HG03196 (cell line): ENCODE measurements at regions not wholly inside any gene's neighbourhood (a gene's known extent, or its start where the extent isn't known, plus 50 kb on each side); places are given as distances from the start of the nearest gene placed in this dataset.

ENCODE experiments used
- ATAC-seq: cut with Tn5 transposase; IDR thresholded peaks from one replicate; pipeline ENCODE4 v1.9.1; 2021; ENCODE audit not compliant: unreplicated experiment

- no peak for ATAC-seq
Observed at GRCh38 chr20:40457404-40457803, 231.6 kb downstream of the MAFB start.

GRCh38 chr20:40452758-40453157, 236.3 kb downstream of the MAFB start:
- no peak for ATAC-seq

DNA sequence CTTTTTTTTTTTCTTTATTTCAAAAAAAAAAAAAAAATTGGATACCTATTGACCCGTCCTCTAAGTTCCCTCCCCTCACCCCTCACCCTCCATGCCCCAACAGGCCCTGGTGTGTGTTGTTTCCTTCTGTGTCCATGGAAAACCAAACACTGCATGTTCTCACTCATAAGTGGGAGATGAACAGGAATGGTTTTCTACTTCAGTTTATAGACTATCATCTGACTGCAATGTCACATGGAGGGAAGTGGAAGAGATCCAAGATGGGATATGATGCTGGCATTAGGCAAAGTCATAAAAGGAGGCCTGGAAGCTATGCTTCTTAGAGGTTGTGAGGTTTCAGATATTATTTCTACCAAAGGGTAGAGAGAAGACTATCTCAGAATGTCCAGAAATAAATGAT, 237.5 kb downstream of the MAFB start:
- ATAC-seq, result no peak

DNA sequence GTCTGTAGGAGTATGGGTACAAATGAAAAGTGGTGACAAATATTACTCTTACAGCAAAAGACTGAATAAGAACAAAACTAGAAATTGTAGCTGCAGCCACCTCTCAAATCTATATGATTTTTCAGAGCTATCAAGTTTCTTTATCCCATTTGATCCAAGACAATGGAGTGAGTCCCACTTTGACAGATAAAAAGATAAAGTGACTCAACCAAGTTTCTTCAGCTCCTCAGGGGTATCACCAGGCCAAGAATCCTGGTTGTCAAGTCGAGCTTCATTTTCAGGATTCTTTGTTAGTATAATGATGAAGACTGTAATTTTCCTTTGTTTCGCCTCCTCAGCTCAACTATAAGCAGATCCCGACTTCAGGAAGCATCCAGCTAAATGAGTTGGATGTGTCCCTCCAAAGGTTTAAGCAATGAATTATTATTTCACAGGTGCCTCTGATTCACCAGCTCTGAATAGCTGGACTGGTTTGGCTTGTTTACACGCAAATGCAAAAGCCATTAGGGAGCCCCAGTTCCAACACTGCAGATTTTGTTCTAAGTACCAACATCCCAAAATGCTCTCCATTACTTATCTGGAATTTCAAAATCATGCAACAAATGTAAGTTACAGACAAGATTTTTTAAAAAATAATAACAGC, 238.9 kb downstream of the MAFB start:
- ATAC-seq, result no peak

DNA sequence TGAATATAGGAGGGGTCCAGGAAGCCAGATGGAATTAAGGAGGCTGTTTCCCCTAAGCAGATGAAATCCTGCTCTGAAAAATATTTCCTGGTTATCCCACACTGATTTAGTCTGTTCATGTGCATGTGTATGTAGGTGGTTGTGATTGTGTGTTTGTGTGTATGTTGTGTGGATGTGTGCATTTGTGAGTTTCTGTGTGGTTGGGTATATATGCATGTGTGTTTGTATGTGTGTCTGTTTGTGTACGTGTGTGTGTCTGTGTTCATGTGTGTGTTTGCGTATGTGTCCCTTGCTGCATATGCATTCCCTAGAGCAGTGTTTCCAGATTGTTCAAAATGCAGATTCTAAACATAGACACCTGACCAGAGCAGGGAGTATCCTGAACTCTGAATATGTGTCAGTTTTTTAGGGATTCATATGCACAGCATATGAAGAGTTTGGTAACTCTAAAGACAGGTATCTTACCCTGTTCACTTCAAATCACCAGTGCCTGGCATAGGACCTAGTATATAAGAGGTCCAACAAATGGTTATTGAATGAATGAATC, 239.8 kb downstream of the MAFB start:
- no peak for ATAC-seq

DNA sequence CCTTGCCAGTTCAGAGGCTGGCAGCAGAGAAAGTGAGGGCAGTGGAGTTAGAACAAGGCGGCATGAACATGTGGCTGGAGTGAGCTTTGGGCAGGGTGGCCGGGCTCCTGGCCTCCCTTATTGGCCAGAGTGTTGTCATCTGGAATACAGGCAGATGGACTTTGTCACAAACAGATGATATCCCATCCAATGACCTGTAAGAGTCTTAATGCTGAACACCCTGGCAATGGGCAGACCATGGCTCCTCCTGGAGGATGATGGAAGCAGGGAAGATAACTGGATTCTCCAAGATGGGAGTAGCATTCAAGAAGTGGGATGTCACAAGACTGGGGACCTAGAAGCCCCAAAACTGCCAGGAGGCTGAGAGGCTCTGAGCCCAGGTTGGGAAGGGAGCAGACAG, 242.1 kb downstream of the MAFB start:
- ATAC-seq, result no peak

GRCh38 chr20:40444516-40444915, 244.5 kb downstream of the MAFB start:
- ATAC-seq, result no peak

- no peak for ATAC-seq
Observed at GRCh38 chr20:40443753-40444152, 245.3 kb downstream of the MAFB start.

- ATAC-seq, result no peak
Observed at GRCh38 chr20:40442181-40442963, 246.7 kb downstream of the MAFB start.

DNA sequence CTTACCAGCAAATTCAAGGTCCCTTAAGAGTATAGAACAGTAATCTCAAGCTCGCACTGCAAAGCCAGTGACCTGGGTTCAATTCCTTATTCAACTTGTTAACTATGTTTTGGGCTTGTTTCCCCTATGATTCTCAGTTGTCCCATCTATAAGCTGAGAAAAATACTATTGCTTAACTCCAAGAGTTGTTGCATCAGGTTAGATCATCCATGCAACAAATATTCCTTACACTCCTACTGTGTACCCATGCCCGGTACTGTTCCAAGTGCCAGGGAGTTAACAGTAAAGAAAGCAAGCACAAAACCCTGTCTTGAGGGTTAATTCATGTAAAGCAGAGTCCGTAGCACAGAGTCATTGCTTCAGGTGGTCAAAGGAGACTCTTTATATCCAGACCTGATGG, 247.3 kb downstream of the MAFB start:
- no peak for ATAC-seq

- ATAC-seq, result no peak
Observed at GRCh38 chr20:40438161-40438830, 250.7 kb downstream of the MAFB start.

GRCh38 chr20:40436011-40436410, 253.0 kb downstream of the MAFB start:
- ATAC-seq, result no peak

GRCh38 chr20:40435146-40435895, 253.7 kb downstream of the MAFB start:
- ATAC-seq, result no peak

GRCh38 chr20:40434122-40434521, 254.9 kb downstream of the MAFB start:
- ATAC-seq, result no peak

DNA sequence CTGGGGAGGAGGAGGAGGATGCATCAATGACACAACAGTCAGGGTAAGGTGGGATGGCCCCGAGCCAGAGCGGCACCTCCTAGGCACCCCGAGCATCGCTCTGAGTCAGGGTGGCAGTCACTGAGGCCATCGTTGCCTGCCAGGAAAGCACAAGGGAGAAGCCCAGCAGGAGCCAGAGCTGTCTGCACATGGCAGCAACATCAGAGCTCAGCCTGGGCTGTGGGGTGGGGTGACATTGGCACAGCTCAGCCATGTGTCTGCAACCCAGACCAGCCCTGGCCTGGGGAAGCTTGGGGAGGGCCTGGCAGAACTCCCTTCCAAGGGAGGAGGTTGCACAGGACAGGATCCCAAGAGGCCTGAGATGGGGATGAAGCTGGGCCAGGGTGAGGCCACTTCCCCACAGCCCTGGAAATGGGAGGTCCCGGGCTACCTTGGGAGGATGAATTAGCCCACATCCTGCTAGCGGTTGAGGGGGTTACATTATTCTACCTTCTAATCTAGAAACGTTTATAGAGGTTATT, 255.6 kb downstream of the MAFB start:
- no peak for ATAC-seq

- no peak for ATAC-seq
Observed at GRCh38 chr20:40431611-40432010, 257.4 kb downstream of the MAFB start.

DNA sequence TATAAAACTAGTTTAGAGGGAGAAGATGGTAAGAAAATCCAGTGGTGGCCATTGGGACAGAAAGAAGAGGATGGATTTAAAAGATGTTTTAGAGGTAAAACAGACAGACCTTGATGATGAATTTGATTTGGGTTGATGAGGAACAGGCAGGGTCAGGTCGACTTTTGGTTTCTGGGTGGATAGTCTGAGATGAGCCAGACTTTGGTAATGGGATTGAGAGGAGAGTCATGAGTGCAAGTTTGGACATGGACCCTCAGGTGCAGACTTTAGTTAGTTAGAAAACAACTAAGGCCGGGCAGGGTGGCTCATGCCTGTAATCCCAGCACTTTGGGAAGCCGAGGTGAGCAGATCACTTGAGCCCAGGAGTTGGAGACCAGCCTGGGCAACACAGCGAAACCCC, 257.9 kb downstream of the MAFB start:
- ATAC-seq, result no peak

GRCh38 chr20:40427026-40427425, 262.0 kb downstream of the MAFB start:
- no peak for ATAC-seq

DNA sequence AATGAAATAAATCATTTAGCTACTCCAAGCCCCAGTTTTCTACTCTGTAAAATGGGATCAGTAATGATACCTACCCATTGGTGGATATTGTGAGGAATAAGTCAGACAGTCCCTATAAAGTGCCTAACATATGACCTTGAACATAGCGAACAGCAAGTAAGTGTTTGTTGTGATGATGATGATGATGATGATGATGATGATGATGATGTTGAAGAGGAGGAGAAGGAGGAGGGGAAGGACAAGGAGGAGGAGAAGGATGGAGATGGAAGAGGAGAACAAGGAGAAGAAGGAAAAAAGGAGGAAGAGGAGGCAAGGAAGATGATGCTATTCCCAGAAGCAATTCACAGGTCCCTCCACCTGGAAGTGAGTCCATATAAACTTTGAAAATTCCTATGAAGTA, 264.3 kb downstream of the MAFB start:
- no peak for ATAC-seq

- no peak for ATAC-seq
Observed at GRCh38 chr20:40422656-40423055, 266.4 kb downstream of the MAFB start.

DNA sequence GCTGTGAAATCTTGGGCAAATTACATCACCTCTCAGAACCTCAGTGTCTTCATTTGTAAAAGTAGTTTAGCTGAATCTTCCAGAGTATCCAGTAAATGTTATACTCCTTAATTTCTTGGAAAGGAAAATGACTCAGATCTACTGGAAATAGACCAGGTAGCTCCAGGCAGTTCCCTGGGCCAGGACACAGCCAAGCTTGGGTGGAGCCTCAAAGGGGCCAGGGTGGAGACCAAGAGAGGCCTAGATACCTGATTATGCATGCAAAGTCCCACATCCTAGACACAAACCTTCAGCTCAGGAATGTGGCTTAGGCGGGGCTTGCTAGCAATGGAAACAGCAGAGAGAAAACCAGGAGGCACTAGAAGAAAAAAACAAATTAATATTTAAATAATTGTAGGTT, 272.8 kb downstream of the MAFB start:
- ATAC-seq, result no peak
